Mammary epithelial cell (primary cell): ENCODE measurements at regions not wholly inside any gene's neighbourhood (a gene's known extent, or its start where the extent isn't known, plus 50 kb on each side); places are given as distances from the start of the nearest gene placed in this dataset.

Experiments used
- CTCF ChIP-seq, 2 donors: IDR thresholded peaks in 1 of 2; conservative IDR thresholded peaks in 1 of 2; 2 replicates each; pipeline ENCODE4 v1.5.1; 2011 to 2012; ENCODE audit warnings: inconsistent platforms in 2 of 2, low read length in 2 of 2, mild to moderate bottlenecking in 2 of 2, control low read depth in 1 of 2, low read depth in 1 of 2; ENCODE audit not compliant: insufficient read depth in 1 of 2; ENCODE audit errors: extremely low read depth in 1 of 2
- EZH2 ChIP-seq: IDR thresholded peaks from 2 replicates; pipeline ENCODE4 v1.6.1; 2012; ENCODE audit warnings: low read length, inconsistent platforms, borderline replicate concordance

GRCh38 chr3:72274493-72275330 lies 489.8 kb upstream of the PROK2 start:
- TF ChIP-seq CTCF (conservative IDR thresholded peaks at IDR 0.05 in 1 of 2, IDR thresholded peaks at IDR 0.05 in 1 of 2; ENCODE audit: extremely low read depth in 1 of 2, insufficient read depth in 1 of 2, low read depth in 1 of 2, low read length in 2 of 2) (no peak), EZH2 (no peak)
